PC-9 (cell line): ENCODE measurements at regions not wholly inside any gene's neighbourhood (a gene's known extent, or its start where the extent isn't known, plus 50 kb on each side); places are given as distances from the start of the nearest gene placed in this dataset.

Experiments used
- CTCF ChIP-seq: fragments of 200-600 bp; sonication (generic); conservative IDR thresholded peaks from 2 replicates; pipeline ENCODE4 v1.6.1; 2017; ENCODE audit warnings: mixed run types, antibody characterized with exemption, mild to moderate bottlenecking, moderate library complexity
- EZH2 ChIP-seq: fragments of 200-600 bp; sonication (generic); IDR thresholded peaks from 2 replicates; pipeline ENCODE4 v1.8.0; 2017; ENCODE audit warnings: antibody characterized with exemption, low read depth

GRCh38 chr16:26510924-26511323 lies 555.8 kb upstream of the C16orf82 start:
- TF ChIP-seq CTCF = no peak
- TF ChIP-seq EZH2 = no peak
